Endothelial cell (in vitro differentiated cells): ENCODE measurements at regions not wholly inside any gene's neighbourhood (a gene's known extent, or its start where the extent isn't known, plus 50 kb on each side); places are given as distances from the start of the nearest gene placed in this dataset.

Experiments used
- DNase-seq: peaks from one replicate; pipeline ENCODE4 v3.0.0; 2021; ENCODE audit warnings: low spot score
- H3K27ac Mint-ChIP-seq: one replicate; pipeline ENCODE4 v1.8.0; 2021; ENCODE audit warnings: mixed read lengths, inconsistent platforms; ENCODE audit not compliant: unreplicated experiment
- H3K27me3 Mint-ChIP-seq: one replicate; pipeline ENCODE4 v1.8.0; 2021; ENCODE audit warnings: mild to moderate bottlenecking, moderate library complexity, mixed read lengths, inconsistent platforms; ENCODE audit not compliant: unreplicated experiment
- H3K36me3 Mint-ChIP-seq: one replicate; pipeline ENCODE4 v1.8.0; 2021; ENCODE audit warnings: mild to moderate bottlenecking, low read depth, mixed read lengths, inconsistent platforms; ENCODE audit not compliant: unreplicated experiment
- H3K4me1 Mint-ChIP-seq: one replicate; pipeline ENCODE4 v1.8.0; 2021; ENCODE audit warnings: mild to moderate bottlenecking, mixed read lengths, inconsistent platforms; ENCODE audit not compliant: unreplicated experiment
- H3K4me3 Mint-ChIP-seq: one replicate; pipeline ENCODE4 v1.8.0; 2021; ENCODE audit warnings: mild to moderate bottlenecking, mixed read lengths, inconsistent platforms; ENCODE audit not compliant: unreplicated experiment
- H3K9me3 Mint-ChIP-seq: one replicate; pipeline ENCODE4 v1.8.0; 2021; ENCODE audit warnings: mixed read lengths, inconsistent platforms; ENCODE audit not compliant: unreplicated experiment
- CTCF ChIP-seq: fragments of 200-600 bp; sonication (generic); IDR thresholded peaks from one replicate; pipeline ENCODE4 v1.5.0; 2021; ENCODE audit warnings: antibody characterized with exemption; ENCODE audit not compliant: unreplicated experiment

DNA sequence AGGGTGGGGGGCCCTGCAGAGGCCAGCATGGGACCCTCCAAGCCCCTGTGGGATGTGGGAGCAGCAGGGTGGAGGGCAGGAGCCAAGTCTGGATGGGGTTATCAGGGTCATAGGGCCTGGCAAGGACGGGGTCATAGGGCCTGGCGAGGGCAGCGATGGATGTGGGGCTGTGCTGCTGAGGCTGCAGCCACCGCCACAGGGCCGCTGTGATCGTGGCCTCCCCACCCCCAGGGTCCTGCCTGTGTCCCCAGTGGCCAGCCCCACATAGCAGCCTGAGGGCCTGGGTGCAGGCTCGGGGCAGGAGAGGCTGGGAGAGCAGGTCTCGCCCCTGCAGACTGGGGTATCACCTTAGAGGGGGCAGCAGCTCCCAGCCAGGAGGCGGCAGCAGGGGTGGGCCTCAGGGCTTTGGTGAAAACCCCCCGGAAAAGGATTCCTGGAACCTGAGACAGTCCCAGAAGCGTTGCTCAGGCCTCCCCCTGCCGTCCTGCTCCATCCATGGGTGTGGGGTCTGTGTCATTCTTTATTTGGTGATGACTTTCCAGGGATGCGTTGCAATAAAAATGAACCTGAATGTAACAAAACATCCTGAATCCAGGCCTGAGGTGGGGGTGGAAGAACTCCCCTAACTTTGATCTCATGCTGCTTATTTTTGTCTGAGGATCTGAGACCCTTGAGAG lies 107.3 kb upstream of the SHH start:
- peaks cover 7% of the 10 kb centered on the region for H3K27me3 Mint-ChIP-seq
- no peaks in the 10 kb centered on the region for H3K4me1 Mint-ChIP-seq
- H3K4me3 Mint-ChIP-seq: no peak overlapping the region
- DNase-seq: no peak
- no peak overlapping the region for H3K27ac Mint-ChIP-seq
- no peaks in the 10 kb centered on the region for H3K9me3 Mint-ChIP-seq
- peaks cover 6% of the 10 kb centered on the region for H3K36me3 Mint-ChIP-seq
- no peak for TF ChIP-seq CTCF

- peaks cover 7% of the 10 kb centered on the region for H3K27me3 Mint-ChIP-seq
- no peaks in the 10 kb centered on the region for H3K9me3 Mint-ChIP-seq
- no peak for TF ChIP-seq CTCF
- H3K36me3 Mint-ChIP-seq: peaks cover 6% of the 10 kb centered on the region
- DNase-seq: no peak
- H3K4me1 Mint-ChIP-seq: no peaks in the 10 kb centered on the region
- no peak overlapping the region for H3K4me3 Mint-ChIP-seq
- H3K27ac Mint-ChIP-seq: no peak overlapping the region
These were observed 106.6 kb upstream of the SHH start for GRCh38 chr7:155918720-155919390.

GRCh38 chr7:155917836-155918430 lies 105.7 kb upstream of the SHH start:
- Mint-ChIP-seq H3K9me3 (no peaks in the 10 kb centered on the region), H3K4me1 (no peaks in the 10 kb centered on the region), H3K36me3 (peaks cover 6% of the 10 kb centered on the region), H3K27ac (no peak overlapping the region), H3K27me3 (peaks cover 11% of the 10 kb centered on the region), H3K4me3 (no peak overlapping the region)
- no peak for DNase-seq
- TF ChIP-seq CTCF: no peak

DNA sequence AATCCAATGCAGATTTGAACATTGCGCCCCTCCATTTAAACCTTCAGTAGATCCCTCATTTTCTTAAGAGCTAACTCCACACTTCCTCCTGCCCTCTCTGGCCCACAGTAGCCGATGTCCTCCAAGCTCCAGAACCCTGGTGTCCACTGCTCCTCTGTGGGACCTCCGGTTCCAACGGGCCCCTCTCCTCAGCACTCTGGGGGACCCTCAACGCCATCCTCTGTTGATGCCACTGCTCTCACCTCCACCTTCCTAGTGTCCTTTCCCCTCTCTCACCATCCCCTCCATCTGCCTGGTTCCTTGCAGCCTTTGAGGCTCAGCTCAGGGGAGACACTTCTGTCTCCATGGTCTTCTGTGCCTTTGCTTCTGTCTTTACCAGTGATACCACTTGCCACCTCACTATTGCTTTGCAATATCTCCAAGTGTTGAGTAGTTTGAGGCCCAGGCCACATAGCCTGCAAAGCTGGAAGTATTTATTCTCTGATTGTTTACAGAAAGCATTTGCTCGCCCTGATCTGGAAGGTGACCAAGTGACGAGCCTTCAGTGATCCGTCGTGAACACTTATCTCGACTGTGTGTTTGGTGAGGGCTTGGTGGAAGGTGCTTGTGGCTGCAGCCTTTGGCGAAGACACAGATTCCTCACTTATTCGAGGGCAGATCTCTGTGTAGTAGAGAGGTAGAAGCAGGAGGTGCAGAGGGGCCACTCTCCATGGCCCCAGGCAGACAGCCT lies 104.8 kb upstream of the SHH start:
- Mint-ChIP-seq H3K9me3 (no peaks in the 10 kb centered on the region), H3K4me1 (peaks cover under 1% of the 10 kb centered on the region), H3K27ac (no peak overlapping the region), H3K4me3 (no peak overlapping the region), H3K36me3 (peaks cover 11% of the 10 kb centered on the region), H3K27me3 (peaks cover 14% of the 10 kb centered on the region)
- DNase-seq: no peak
- TF ChIP-seq CTCF: no peak
